ENCODE measurements at regions not wholly inside any gene's neighbourhood (a gene's known extent, or its start where the extent isn't known, plus 50 kb on each side); places are given as distances from the start of the nearest gene placed in this dataset.

DNA sequence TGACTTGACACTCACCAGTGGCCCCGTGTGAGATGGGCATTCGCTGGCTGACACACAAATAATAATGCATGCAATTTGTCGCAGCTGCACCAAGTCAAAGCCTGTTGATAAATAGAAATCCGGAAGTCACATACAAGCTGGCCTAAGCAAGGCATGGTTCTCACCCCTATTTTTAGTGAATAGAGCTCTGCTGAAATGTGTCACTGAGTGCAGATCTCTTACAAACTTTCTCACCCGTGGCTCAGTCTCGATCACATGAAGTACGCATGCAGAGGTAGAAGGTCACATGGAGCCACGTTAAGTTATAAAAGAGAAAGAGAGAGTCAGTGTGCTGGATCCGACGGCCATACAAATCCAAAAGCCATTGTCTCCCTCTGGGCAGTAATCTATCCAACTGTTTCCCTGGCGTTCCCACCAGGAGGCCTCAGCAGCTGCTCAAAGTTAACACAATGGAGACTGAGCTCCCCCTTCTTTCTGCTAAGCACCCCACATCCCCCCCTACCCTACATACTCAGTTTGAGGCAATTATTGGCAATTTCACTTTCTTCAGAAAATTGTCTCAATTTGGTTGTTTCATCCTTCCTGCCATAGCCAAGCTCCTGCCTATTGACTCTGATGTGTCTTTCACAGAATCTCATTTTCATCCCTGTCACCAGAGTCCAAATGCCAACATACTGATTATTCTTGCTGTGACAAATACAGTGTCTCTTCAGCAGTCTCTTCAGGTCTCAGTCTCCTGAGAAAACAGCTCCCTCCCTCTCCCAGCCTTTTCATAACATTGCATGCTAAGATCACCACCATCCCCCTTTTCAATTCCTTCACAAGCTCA, 473.3 kb upstream of the NRP1 start:
- no peak for DNase-seq

DNA sequence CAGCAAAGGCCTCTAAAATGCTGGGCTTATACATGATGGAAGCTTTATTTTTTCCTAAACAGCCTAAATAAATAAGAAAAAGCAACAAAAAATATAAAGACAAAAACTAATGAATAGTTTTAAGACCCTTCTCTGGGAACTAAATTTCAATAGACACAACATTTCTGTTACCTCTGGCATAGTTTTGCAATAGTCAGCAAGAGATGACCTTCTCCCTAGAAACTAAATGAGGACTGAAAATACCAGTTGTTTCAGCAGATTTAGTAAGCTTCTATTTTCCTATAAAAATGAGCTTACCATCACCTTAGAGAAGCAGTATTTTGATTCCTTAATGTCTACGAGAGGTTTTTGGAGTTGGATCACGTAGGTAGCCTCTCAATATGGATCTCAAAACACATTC, 471.4 kb upstream of the NRP1 start:
- DNase-seq = no peak

DNA sequence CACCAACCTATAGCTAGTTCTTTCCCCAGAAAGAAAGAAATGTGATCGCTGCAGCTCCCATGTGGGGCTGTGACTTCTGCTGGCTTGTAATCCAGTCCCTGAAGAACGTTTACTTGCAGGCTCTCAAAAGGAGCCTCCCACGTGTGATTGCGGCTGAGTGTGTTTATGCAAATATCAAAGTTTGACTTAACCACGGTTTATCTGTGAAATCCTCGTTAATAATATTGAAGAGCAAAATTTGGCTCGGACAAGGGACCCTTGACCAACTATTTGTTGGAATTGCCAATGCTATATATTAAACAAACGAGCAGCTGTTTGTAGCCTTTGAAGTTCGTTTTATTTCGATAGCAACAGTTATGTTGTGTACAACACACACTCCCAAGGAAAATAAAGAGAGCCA, 470.1 kb upstream of the NRP1 start:
- no peak for DNase-seq

DNA sequence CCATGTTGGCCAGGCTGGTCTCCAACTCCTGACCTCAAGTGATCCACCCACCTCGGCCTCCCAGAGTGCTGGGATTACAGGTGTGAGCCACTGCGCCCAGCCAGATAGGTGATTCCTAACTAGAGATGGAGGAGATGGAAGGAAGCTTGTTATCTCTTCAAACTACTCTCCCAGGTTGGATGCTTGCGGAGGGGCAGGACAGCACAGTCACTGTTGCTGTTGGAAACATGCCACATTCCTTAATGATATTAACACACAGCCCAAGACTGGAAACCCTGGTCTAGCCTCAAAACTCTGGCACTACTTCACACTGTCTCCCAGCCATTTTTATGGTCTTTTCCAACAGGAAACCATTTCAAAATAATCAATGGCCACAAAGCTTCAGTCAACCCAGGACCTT, 468.8 kb upstream of the NRP1 start:
- no peak for DNase-seq

DNA sequence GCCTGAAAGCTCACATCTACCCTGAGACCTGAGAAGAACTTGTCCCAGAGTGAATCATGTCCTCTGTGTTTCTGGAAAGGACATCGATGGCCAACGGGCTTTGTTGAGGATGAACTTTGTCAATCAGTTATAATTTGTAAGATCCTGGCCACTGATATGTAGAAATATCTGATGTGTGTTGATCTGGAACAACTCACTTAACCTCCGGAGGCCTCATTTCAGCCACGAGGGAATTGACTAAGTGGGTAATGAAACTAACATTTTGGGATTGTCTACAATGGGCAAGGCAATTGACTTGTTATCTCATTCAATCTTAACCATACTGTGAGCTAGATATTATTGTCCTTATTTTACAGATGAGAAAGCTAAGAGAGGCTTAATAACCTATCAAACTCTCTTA, 468.1 kb upstream of the NRP1 start:
- DNase-seq = no peak

DNA sequence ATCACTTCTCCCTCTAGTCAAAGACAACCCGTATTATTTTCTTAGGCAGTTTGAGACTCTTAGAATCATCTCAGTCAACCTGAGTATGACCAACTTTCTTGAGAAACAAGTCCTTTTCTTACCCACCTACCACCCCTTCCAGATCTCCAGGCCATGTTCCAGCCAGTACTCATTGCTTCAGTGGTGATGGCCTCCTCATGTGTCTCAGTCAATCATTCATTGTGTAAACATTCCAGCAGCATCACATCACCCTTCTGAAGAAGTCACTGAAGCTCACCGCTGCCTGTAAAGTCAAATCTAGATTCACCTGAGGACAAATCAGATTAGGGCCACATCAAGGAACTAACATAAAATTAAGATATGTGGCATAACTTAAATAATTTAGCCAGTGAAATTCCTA, 467.2 kb upstream of the NRP1 start:
- no peak for DNase-seq

DNA sequence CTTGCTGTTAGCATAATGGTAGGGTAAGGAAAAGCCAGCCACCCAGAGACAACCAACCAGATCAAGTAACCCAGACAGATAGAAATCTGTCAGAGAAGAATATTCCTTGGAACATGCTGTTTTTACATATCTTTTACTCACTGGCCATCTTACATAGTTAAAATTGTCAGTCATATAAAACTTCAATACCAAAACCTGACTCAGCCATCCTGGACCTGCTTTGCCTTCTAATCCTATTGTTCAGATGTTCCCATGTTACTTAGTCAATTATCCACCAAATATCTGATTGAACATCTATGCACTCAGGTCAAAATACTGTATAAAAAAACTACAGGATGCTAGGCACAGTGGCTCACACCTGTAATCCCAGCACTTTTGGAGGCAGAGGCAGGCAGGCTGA, 466.5 kb upstream of the NRP1 start:
- no peak for DNase-seq

DNA sequence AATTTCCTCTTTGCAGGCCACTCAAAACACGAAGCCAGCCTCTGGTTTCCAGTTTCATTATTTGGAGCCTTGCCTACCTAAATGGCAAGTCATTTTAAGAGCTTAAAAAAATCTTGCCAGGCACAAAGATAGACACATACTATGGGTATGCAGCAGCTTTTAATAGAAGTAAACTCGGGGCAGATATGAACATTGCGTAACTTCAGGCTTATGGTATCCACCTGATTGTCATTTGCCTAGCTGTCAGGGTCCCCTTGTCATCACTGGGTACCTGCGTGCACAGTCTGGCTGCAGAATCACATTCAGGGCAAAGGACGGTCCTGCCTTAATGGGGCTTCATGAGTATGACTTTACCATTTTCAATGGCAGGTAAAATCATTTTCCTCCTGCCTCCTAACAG, 466.1 kb upstream of the NRP1 start:
- no peak for DNase-seq

DNA sequence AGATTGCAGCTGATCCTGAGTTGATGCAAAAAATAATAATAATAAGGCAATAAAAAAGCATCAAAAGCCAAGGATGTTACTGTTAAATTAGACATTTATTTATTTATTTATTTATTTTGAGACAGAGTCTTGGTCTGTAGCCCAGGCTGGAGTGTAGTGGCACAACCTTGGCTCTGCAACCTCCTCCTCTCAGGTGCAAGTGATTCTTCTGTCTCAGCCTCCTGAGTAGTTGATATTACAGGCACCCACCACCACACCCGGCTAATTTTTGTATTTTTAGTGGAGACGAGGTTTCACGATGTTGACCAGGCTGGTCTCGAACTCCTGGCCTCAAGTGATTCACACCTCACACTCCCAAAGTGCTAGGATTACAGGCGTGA, 465.5 kb upstream of the NRP1 start:
- DNase-seq = no peak

DNA sequence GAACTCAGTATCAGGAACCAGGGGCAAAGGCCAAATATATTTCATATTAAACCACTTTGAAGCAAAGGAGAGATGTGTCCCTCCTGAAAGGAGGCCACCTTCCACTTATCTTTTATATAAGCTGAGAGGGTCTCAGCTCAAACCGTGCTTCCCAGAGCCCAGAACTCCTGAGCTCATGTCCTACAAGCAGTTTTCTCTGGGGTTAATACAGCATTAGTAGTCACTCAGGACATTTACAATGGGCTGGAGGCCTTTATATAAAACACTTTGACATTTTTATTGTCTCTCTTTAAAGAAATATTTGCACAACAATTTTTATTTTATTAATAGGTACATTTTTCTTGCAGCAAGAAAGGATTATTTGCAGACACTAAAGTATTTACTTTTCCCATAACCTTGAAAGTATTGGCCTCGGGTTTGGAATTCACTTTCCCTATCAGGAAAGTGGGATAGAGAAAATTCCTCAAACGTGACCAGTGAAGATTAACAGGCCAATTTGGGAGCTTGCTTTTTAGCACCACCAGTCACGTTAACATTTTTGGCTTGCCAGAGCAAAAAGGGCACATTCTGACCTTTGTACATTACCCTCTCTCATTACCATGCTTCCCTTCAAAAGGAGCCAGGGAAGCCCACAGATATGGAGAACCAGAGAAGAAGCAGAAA, 464.9 kb upstream of the NRP1 start:
- DNase-seq = no peak

DNA sequence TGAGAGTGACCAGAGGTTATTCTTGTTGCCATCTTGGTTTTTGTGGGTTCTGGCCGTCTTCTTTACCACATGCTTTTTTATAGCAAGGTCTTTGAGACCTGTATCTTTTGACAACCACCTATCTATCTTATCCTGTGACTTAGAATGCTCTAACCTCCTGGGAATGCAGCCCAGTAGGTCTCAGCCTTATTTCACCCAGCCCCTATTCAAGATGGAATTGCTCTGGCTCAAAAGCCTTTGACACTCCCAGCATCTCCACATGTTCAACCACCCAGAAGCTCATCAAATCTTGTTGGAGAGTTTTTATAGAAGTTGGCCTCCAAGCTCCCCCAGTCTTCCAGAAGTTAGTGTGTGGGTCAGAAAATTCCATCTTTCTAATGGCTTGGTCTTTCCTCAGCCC, 464.3 kb upstream of the NRP1 start:
- DNase-seq = no peak

DNA sequence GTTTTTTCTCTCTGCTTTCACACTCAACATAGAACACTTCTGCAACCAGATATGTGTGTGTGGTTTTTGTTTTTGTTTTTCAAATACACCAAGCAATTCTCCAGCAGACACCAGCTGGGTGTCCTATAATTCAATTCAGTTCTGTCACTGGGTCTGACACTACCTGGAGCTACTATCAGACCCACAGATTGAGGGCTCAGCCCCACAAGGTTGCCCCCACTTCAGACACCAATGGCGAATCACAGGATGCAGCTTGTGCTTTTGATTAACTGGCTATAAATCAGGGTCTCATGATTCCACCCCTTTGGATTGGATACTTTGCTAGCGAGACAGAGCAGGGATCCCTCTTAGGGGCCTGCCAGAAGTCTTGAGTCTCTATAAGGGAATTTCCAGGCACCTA, 462.2 kb upstream of the NRP1 start:
- DNase-seq = no peak

DNA sequence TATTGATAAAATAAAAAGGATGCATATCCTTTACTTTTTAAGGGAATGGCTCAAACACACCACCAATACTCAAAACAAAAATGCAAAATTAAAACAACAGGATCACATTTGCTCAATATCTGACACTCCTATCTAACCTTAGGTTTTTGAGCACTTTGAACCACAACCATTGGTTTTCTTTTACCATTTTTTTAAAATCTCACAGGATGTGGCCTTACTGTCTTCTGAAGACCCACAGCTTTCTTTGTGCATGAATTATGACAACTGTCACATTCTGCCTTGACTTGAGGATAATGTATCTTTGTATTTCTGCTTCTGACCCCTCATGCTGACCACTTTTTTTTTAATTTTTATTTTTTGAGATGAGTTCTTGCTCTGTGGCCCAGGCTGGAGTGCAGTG, 461.1 kb upstream of the NRP1 start:
- DNase-seq = no peak

DNA sequence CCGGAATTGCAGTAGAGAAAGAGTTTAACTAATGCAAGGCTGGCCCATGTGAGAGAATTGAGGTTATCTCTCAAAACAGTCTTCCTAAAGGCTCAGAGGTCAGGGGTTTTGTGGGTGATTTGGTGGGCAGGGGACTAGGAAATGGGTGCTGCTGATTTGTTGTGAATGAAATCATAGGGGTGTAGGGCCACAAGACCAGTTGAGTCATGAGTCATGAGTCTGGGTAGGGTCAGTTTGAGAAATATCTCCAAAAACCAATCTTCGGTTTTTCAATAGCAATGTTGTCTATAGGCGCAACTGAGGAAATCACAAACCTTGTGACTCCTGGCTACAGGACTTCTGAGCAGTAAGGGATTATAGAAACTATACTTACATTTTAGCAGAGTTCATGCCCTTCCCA, 460.0 kb upstream of the NRP1 start:
- DNase-seq = no peak

DNA sequence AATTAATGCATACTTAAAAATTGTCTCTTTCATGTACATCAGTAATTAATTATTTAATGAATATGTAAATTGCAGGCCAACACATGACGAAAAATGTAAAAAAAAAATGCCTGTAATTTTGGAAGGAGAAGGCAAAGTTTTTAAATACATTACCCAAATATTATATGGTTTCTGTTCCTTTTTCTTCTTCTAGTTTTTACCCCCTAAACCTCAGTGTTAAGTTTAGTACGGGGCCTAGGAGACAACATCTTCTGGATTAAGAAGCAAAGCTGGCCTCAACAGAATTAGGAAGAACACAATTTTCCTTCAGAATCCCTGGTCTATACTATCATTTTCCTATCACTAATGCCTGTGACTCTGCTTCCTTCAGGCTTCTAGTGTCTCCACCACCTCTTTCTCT, 459.3 kb upstream of the NRP1 start:
- DNase-seq = no peak

DNA sequence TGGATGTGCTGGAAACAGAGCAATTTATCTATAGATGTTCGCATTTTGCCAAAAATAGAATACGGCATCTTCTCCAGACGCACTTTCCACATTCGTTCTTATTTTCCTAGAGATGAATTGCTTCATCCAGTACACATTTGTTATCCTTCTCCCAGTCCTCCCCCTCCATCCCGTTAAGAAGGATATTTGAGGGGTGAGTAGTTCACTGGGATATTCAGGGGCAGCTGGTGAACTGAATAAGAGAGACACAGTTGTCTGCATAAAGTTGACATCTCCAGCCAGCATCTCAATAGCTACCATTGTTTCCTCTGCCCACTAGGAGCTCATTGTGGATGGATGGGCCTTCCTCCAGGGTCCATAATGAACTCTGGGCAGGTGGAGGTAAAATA, 456.8 kb upstream of the NRP1 start:
- DNase-seq = no peak

DNA sequence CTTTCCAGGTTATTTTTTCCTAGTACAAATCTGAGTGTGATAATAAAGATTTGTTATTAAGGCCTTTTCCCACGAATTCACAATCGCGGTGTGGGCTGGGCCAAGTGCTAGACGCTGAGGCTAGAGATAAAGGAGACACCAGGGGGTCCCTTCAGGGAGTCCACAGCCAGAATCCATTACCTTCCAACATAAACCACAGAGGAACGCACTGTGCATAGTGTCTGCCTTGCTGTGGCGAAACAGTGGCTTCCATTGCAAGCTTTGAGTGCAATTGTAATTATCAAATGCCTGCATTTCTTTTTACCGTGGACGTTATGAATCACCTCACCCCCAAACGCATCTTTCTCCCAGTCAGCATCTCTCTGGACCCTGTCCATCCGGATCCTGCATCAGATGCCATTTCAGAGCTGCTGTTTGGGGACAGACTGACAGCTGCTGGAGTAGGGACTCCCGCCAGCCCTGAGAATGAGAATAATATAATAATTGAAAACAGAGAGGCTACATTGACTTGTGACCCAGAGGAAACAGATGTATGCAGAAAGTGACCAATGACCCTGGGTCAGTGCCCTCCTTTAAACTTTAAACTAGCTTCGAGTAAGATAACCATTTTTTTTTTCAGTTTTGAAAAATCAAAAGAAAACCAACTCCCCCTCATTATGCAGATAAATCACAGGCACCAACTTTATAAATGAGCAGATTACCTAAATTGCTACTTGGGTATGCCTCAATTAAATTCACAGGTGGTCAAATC, 456.2 kb upstream of the NRP1 start:
- DNase-seq = no peak

DNA sequence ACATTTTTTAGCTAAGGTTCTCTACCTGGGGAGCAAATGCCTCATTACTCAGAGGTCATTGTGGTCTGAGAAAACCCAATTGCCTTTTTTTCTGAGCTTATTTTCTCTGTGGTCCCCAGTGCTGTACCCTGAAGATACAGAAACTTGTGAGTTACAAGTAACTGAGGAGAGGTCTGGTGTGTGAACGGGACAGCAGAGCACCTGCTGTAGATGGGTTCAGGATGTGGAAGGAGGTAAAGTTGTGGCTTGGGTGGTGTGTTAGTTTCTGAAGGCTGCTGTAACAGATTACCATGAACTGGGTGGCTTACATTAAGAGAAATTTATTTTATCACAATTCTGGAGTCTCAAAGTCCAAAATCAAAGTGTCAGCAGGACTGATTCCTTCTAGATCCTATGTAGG, 449.1 kb upstream of the NRP1 start:
- DNase-seq = no peak

DNA sequence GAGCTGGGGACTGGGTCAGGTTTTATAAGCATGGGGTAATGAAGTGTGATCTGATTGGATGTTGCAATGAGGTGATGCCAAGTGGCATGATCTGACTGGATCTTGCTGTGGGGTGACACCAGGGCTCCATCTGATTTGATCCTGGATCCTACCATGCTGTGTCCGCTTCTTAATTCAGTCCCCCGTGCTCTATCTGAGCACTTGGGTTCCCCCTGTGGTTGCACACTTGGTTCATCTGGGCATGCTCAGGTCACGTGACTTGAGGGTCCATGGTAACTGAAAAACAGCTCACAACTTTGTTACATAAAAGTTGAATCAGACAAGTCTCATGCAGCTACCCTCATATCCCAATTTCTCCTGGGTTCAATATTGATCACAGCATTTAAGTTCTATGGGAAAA, 448.6 kb upstream of the NRP1 start:
- no peak for DNase-seq

DNA sequence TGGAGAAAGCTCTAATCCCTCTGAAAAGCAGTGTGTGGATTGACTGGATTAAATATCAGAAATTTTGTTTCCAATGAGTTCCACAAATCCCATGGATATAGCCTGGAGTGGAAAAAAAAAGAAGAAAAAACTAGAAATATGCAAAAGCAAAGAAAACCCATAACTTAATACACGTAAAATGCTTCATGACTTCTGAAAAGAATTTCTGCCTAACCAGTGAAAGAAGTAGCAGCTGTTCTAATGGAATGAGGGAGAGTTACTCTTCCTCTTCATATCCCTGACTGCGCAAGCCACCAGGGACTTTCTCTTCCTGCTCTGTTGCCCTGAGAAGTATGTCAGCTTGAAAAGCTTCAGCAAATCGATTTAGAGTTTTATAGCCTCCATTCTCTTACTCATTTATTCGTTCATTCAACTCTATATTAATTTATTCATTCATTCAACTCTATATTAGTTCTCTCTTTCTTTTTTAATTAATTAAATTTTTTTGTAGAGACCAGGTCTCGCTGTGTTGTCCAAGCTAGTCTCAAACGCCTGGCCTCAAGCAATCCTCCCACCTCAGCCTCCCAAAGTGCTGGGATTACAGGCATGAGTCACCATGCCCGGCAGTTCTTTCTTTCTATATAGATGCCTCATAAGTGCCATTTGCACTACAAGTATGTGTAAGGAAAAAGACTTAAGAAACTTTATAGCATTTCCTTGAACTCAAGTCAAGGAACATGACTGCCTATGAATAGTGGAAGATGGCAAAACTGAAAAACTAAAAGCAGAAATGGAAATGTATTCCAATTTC, 447.3 kb upstream of the NRP1 start:
- DNase-seq = no peak

DNA sequence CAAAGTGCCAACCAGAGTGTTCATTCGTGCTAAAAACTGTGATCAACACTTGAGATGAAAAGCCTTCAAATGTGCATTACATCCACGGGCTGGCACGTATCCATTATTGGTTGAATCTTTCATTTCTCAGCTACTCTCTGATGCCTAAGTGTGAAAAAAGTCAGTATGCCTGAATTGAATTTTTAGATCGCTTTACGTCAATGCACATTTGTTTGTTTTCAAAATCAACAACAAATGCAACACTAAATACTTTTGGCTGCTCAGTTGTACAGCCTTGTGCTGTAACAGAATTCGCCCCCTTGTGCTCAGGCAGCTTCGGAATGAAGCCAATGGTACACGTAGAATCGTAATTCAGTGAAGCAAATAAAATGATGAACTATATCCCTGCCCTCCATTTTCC, 446.5 kb upstream of the NRP1 start:
- DNase-seq = no peak

DNA sequence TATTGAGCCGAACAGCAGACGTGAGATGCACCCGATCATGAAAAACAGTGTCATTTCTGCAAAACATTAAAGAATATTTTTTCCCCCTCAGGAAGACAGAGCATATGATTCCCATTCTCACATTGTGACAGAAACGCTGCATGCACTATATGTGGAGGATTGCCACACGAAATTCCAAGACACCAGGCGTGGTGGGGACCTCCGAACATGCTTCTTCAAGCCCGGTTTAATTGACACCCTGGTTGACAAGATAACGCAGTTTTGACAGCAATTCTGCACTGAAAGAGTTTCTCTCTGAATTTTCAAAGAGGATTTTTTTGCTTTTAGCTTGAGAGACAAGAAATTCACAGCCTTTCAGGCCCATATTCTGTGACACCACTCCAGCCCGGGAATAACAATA, 442.8 kb upstream of the NRP1 start:
- no peak for DNase-seq

DNA sequence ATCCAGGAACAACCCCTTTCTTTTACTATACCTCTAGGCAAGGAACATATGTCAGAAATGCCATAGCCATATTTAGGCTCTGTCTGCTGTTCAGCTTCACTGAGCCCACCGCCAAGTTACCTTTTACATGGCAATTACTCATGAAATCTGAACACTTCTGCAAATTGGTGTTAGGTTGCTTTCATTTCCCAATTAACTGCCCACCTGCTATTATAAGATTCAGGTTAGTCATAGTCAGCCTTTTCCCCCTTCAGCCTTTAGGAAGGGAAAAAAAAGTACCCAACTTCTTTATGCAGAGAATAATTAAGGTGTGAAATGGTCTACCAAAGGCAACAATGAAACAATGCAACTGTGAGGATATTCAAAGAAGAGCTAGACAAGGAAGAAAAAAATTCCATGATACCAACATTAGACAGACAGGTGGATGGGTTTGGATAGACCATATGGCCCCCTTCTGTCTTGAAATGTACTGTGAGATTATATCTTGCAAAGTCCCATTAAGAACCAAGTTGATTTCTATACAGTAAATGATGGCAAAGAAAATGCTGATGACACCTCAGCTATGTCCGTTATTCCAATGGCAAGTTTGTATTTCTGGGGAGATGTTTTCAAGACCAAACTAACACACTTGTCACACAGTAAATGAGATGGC, 442.1 kb upstream of the NRP1 start:
- no peak for DNase-seq
